A673 (cell line): ENCODE measurements at regions not wholly inside any gene's neighbourhood (a gene's known extent, or its start where the extent isn't known, plus 50 kb on each side); places are given as distances from the start of the nearest gene placed in this dataset.

ENCODE experiments used
- BruUV-seq: library from RNA; stranded (reverse); fragments of 400-500 nt; replicated peaks from 2 replicates; lab custom pipeline; 2021; lab: Mats Ljungman, UMichigan
- CTCF ChIA-PET: fragments of 300-600 bp; sonication (Branson Sonifier 250); formaldehyde crosslinking; loops from one replicate; lab custom pipeline; 2022; ENCODE audit warnings: antibody characterized with exemption; lab: Charles Lee
- POLR2A ChIA-PET: fragments of 300-600 bp; sonication (Branson Sonifier 250); formaldehyde crosslinking; loops from one replicate; lab custom pipeline; 2022; ENCODE audit warnings: antibody characterized with exemption; ENCODE audit not compliant: low non-redundant PET; lab: Charles Lee
- DNase-seq: peaks from one replicate; pipeline ENCODE4 v3.0.0-alpha.2; 2015; ENCODE audit warnings: low spot score
- H3K27ac ChIP-seq: fragments of 200-600 bp; sonication (generic); 2 replicates; pipeline ENCODE4 v1.5.1; 2016; ENCODE audit warnings: mixed run types, low read depth, mild to moderate bottlenecking, mixed read lengths, antibody characterized with exemption, low read length; ENCODE audit not compliant: poor library complexity, severe bottlenecking
- H3K27me3 ChIP-seq: fragments of 200-600 bp; sonication (generic); replicated peaks from 2 replicates; pipeline ENCODE4 v1.6.1; 2017; ENCODE audit warnings: mixed run types, low read depth, mild to moderate bottlenecking, mixed read lengths, antibody characterized with exemption, low read length; ENCODE audit not compliant: insufficient read depth, poor library complexity
- H3K36me3 ChIP-seq: fragments of 200-600 bp; sonication (generic); 2 replicates; pipeline ENCODE4 v1.6.1; 2016; ENCODE audit warnings: mixed run types, mild to moderate bottlenecking, mixed read lengths, antibody characterized with exemption, low read length; ENCODE audit not compliant: insufficient read depth, poor library complexity, severe bottlenecking
- H3K4me1 ChIP-seq: fragments of 200-600 bp; sonication (generic); 2 replicates; pipeline ENCODE4 v1.6.1; 2017; ENCODE audit warnings: mixed run types, mild to moderate bottlenecking, mixed read lengths, antibody characterized with exemption, low read length; ENCODE audit not compliant: insufficient read depth, poor library complexity, severe bottlenecking
- H3K4me3 ChIP-seq: fragments of 200-600 bp; sonication (generic); 2 replicates; pipeline ENCODE4 v1.5.1; 2016; ENCODE audit warnings: low read depth, mixed run types, mild to moderate bottlenecking, mixed read lengths, low read length; ENCODE audit not compliant: poor library complexity, severe bottlenecking
- H3K9me3 ChIP-seq: fragments of 200-600 bp; sonication (generic); 2 replicates; pipeline ENCODE4 v1.6.1; 2016; ENCODE audit warnings: mixed run types, low read depth, mild to moderate bottlenecking, mixed read lengths, antibody characterized with exemption, low read length; ENCODE audit not compliant: poor library complexity, severe bottlenecking
- EZH2 ChIP-seq: fragments of 200-600 bp; sonication (generic); IDR thresholded peaks from 2 replicates; pipeline ENCODE4 v1.6.1; 2017; ENCODE audit warnings: borderline replicate concordance, low read depth, mild to moderate bottlenecking, mixed read lengths, antibody characterized with exemption, low read length; ENCODE audit not compliant: poor library complexity, severe bottlenecking
- intact Hi-C: fragments of 100-400 bp; cut with micrococcal nuclease; formaldehyde crosslinking; loops from one replicate; pipeline ENCODE4 v1.10.0; 2022; ENCODE audit not compliant: unreplicated experiment
- TF ChIP-seq, protein P1 (sequence below): fragments of 300-800, 200-600 bp; sonication (generic); conservative IDR thresholded peaks from 2 replicates; pipeline ENCODE4 v1.5.1; 2017; ENCODE audit warnings: low read depth, mild to moderate bottlenecking, antibody characterized with exemption, low read length, moderate library complexity, mixed read lengths

- no peak for DNase-seq
- H3K27me3 ChIP-seq = peaks cover 46% of the 10 kb centered on the region
- no peak overlapping the region for H3K4me3 ChIP-seq
- peaks cover 6% of the 10 kb centered on the region for H3K9me3 ChIP-seq
- no TSS peak for BruUV-seq
- TF ChIP-seq, protein P1, sequence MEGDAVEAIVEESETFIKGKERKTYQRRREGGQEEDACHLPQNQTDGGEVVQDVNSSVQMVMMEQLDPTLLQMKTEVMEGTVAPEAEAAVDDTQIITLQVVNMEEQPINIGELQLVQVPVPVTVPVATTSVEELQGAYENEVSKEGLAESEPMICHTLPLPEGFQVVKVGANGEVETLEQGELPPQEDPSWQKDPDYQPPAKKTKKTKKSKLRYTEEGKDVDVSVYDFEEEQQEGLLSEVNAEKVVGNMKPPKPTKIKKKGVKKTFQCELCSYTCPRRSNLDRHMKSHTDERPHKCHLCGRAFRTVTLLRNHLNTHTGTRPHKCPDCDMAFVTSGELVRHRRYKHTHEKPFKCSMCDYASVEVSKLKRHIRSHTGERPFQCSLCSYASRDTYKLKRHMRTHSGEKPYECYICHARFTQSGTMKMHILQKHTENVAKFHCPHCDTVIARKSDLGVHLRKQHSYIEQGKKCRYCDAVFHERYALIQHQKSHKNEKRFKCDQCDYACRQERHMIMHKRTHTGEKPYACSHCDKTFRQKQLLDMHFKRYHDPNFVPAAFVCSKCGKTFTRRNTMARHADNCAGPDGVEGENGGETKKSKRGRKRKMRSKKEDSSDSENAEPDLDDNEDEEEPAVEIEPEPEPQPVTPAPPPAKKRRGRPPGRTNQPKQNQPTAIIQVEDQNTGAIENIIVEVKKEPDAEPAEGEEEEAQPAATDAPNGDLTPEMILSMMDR = no peak
- no peak for TF ChIP-seq EZH2
- no peaks in the 10 kb centered on the region for H3K36me3 ChIP-seq
- intact Hi-C loops = no loop called here
- no peak overlapping the region for H3K27ac ChIP-seq
- H3K4me1 ChIP-seq = peaks cover 8% of the 10 kb centered on the region
- POLR2A ChIA-PET = no interaction called here
- CTCF ChIA-PET = no interaction called here
Measured at GRCh38 chr22:49673048-49673447, 154.6 kb downstream of the BRD1 start.

GRCh38 chr22:49672014-49672516 is 155.6 kb downstream of the BRD1 start:
- BruUV-seq = no TSS peak
- intact Hi-C loops = no loop called here
- peaks cover 8% of the 10 kb centered on the region for H3K4me1 ChIP-seq
- peaks cover 46% of the 10 kb centered on the region for H3K27me3 ChIP-seq
- H3K36me3 ChIP-seq = no peaks in the 10 kb centered on the region
- DNase-seq = no peak
- H3K4me3 ChIP-seq = no peak overlapping the region
- H3K9me3 ChIP-seq = peaks cover 6% of the 10 kb centered on the region
- no peak for TF ChIP-seq EZH2
- TF ChIP-seq, protein P1 = no peak
- no peak overlapping the region for H3K27ac ChIP-seq
- ChIA-PET POLR2A (no interaction called here), CTCF (no interaction called here)

DNA sequence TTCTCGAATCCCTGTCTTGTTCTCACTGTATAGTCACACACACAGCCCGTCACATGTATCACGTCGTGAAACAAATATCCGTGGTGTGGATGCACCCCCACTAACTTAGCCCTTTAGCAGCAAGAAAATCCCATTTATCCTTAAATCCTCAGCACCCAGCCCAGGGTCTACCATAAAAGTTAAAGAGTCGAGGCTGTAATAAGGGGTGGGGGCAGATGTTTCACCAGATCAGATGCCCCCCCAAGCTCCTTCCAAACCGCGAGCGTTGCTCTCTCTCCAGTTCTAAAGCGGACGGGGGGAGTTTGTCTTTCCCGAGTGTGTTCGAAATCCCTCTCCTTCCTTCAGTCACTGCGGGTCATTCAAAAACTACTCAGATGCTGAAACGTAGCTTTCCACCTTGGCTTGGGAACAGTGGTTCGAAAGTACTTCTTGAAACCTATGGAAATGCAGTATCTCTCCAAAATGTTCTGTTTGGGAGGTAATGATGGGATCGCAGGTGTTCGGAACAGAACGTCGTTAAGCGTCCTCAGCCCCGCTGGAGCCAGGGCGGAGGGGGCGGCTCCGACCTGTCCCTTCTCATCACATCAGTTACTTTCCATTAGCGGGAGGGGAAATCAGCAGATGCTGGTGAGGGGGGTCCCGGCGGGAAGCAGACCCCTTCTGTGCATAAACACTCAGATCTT is 156.2 kb downstream of the BRD1 start:
- no peaks in the 10 kb centered on the region for H3K36me3 ChIP-seq
- no peak for DNase-seq
- TF ChIP-seq EZH2 = peak; percentile 82
- TF ChIP-seq, protein P1 = no peak
- POLR2A ChIA-PET = no interaction called here
- H3K4me3 ChIP-seq = no peak overlapping the region
- H3K4me1 ChIP-seq = peaks cover 8% of the 10 kb centered on the region
- no TSS peak for BruUV-seq
- CTCF ChIA-PET = no interaction called here
- intact Hi-C loops = no loop called here
- H3K27me3 ChIP-seq = peaks cover 46% of the 10 kb centered on the region
- H3K27ac ChIP-seq = no peak overlapping the region
- peaks cover 6% of the 10 kb centered on the region for H3K9me3 ChIP-seq
